C4-2B (cell line): ENCODE measurements at regions not wholly inside any gene's neighbourhood (a gene's known extent, or its start where the extent isn't known, plus 50 kb on each side); places are given as distances from the start of the nearest gene placed in this dataset.

Experiments used
- CTCF ChIP-seq: fragments of 450-650 bp; conservative IDR thresholded peaks from 2 replicates; pipeline ENCODE4 v1.5.1; 2017; ENCODE audit warnings: mild to moderate bottlenecking
- ZFX ChIP-seq: fragments of 450-650 bp; IDR thresholded peaks from 2 replicates; pipeline ENCODE4 v1.6.1; 2017

- TF ChIP-seq CTCF (no peak), ZFX (no peak)
Observed at GRCh38 chr4:18513861-18514260, 492.3 kb upstream of the LCORL start.
